GM12874 (cell line): ENCODE measurements at regions not wholly inside any gene's neighbourhood (a gene's known extent, or its start where the extent isn't known, plus 50 kb on each side); places are given as distances from the start of the nearest gene placed in this dataset.

Source experiments
- CTCF ChIP-seq: IDR thresholded peaks from 2 replicates; pipeline ENCODE4 v1.5.1; 2011; ENCODE audit warnings: low read depth, mild to moderate bottlenecking, control low read depth, low read length, moderate library complexity; ENCODE audit not compliant: insufficient read depth

GRCh38 chr7:67547183-67547907, 550.7 kb downstream of the TYW1 start:
- TF ChIP-seq CTCF, result no peak

- TF ChIP-seq CTCF, result no peak
Observed at GRCh38 chr7:67549126-67549525, 552.5 kb downstream of the TYW1 start.

- no peak for TF ChIP-seq CTCF
Observed at GRCh38 chr7:67550801-67551436, 554.3 kb downstream of the TYW1 start.

- TF ChIP-seq CTCF, result no peak
Observed at GRCh38 chr7:67552738-67553137, 556.1 kb downstream of the TYW1 start.

- no peak for TF ChIP-seq CTCF
Observed at GRCh38 chr7:67553378-67553777, 556.7 kb downstream of the TYW1 start.

- no peak for TF ChIP-seq CTCF
Observed at GRCh38 chr7:67554986-67555385, 558.4 kb downstream of the TYW1 start.

- no peak for TF ChIP-seq CTCF
Observed at GRCh38 chr7:67564959-67565358, 568.3 kb downstream of the TYW1 start.
